H1 (cell line): ENCODE measurements at regions not wholly inside any gene's neighbourhood (a gene's known extent, or its start where the extent isn't known, plus 50 kb on each side); places are given as distances from the start of the nearest gene placed in this dataset.

ENCODE experiments used
- ASH2L ChIP-seq: fragments of 200-600, 300-600 bp; sonication (generic); IDR thresholded peaks from one replicate; pipeline ENCODE4 v1.7.1; 2017; ENCODE audit warnings: low read length
- KDM5A ChIP-seq: fragments of 200-600 bp; IDR thresholded peaks from 2 replicates; pipeline ENCODE4 v1.7.1; 2012; ENCODE audit warnings: mild to moderate bottlenecking, low read length, inconsistent platforms, mixed read lengths
- SP4 ChIP-seq: IDR thresholded peaks from 2 replicates; pipeline ENCODE4 v1.6.1; 2012; ENCODE audit warnings: low read length, inconsistent platforms

DNA sequence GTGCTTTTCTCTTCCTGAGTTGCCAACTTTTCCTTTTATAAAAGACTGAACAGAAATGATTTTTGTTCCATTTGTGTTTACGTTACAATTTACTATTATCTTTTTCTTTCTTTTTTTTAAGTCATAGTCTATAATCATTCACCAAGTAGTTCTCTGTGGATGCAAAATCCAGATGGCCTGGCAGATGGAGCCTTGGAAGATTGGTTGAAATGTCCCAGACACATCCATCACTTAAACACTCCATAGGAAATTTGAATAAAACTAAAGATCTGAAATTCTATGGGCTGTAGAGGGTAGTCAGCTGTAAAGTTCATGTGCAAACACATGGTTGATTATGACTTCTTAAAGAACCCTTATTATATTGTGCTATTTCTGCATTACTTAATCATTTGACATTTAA is 164.8 kb upstream of the DOCK10 start (continued):
- no peak for TF ChIP-seq SP4
- TF ChIP-seq KDM5A, result no peak
- TF ChIP-seq ASH2L, result no peak
